ENCODE measurements at regions not wholly inside any gene's neighbourhood (a gene's known extent, or its start where the extent isn't known, plus 50 kb on each side); places are given as distances from the start of the nearest gene placed in this dataset.

GRCh38 chr5:163357636-163358035, 79.8 kb upstream of the CCNG1 start:
- intact Hi-C loops (cut with DNase I): no loop called here

GRCh38 chr5:163360656-163361055, 76.7 kb upstream of the CCNG1 start:
- no peak for DNase-seq
- intact Hi-C loops (cut with DNase I): no loop called here

More at GRCh38 chr5:163357636-163358035, 79.8 kb upstream of the CCNG1 start:
- DNase-seq: no peak

GRCh38 chr5:163361450-163361849, 75.9 kb upstream of the CCNG1 start:
- intact Hi-C loops (cut with DNase I): no loop called here

GRCh38 chr5:163362840-163363371, 74.5 kb upstream of the CCNG1 start:
- intact Hi-C loops (cut with DNase I): no loop called here
- no peak for DNase-seq

More at GRCh38 chr5:163361450-163361849, 75.9 kb upstream of the CCNG1 start:
- no peak for DNase-seq

- intact Hi-C loops (cut with DNase I): no loop called here
- DNase-seq: no peak
Measured at GRCh38 chr5:163363389-163363788, 74.0 kb upstream of the CCNG1 start.

GRCh38 chr5:163366757-163367156, 70.6 kb upstream of the CCNG1 start:
- intact Hi-C loops (cut with DNase I): no loop called here
- no peak for DNase-seq

GRCh38 chr5:163369776-163370385, 67.5 kb upstream of the CCNG1 start:
- no peak for DNase-seq
- intact Hi-C loops (cut with DNase I): no loop called here

- DNase-seq: no peak
- intact Hi-C loops (cut with DNase I): no loop called here
Measured at GRCh38 chr5:163373436-163374084, 63.8 kb upstream of the CCNG1 start.

GRCh38 chr5:163377982-163378381, 59.4 kb upstream of the CCNG1 start:
- intact Hi-C loops (cut with DNase I): no loop called here
- DNase-seq: no peak

- DNase-seq: no peak
- intact Hi-C loops (cut with DNase I): no loop called here
Measured at GRCh38 chr5:163379298-163380155, 57.9 kb upstream of the CCNG1 start.

- DNase-seq: no peak
- intact Hi-C loops (cut with DNase I): no loop called here
Measured at GRCh38 chr5:163381832-163382231, 55.6 kb upstream of the CCNG1 start.

GRCh38 chr5:163383754-163384153, 53.6 kb upstream of the CCNG1 start:
- intact Hi-C loops (cut with DNase I): no loop called here
- DNase-seq: no peak

- intact Hi-C loops (cut with DNase I): no loop called here
- no peak for DNase-seq
Measured at GRCh38 chr5:163384669-163385068, 52.7 kb upstream of the CCNG1 start.

- DNase-seq: peak in 1 of 42 donors; percentile 23
- intact Hi-C loops (cut with DNase I): no loop called here
Measured at GRCh38 chr5:163385271-163385670, 52.1 kb upstream of the CCNG1 start.

GRCh38 chr5:163385824-163386223, 51.6 kb upstream of the CCNG1 start:
- intact Hi-C loops (cut with DNase I): no loop called here

GRCh38 chr5:163386352-163386751, 51.0 kb upstream of the CCNG1 start:
- intact Hi-C loops (cut with DNase I): no loop called here

More at GRCh38 chr5:163385824-163386223, 51.6 kb upstream of the CCNG1 start:
- DNase-seq: no peak

GRCh38 chr5:163387589-163388343, 49.6 kb upstream of the CCNG1 start:
- intact Hi-C loops (cut with DNase I): no loop called here
- no peak for DNase-seq

More at GRCh38 chr5:163386352-163386751, 51.0 kb upstream of the CCNG1 start:
- no peak for DNase-seq
